ENCODE measurements at regions not wholly inside any gene's neighbourhood (a gene's known extent, or its start where the extent isn't known, plus 50 kb on each side); places are given as distances from the start of the nearest gene placed in this dataset.

GRCh38 chrX:129139837-129140598, 383.3 kb downstream of the SMARCA1 start:
- TF ChIP-seq POLR2A (IDR thresholded peaks at IDR 0.05; ENCODE audit: low read length) (no peak), GATA1 (IDR thresholded peaks at IDR 0.05; ENCODE audit: low read depth, low read length) (no peak)
